CD14-positive monocyte (primary cell): ENCODE measurements at regions not wholly inside any gene's neighbourhood (a gene's known extent, or its start where the extent isn't known, plus 50 kb on each side); places are given as distances from the start of the nearest gene placed in this dataset.

Experiments used
- DNase-seq, 3 donors: peaks; one replicate each; pipeline ENCODE4 v3.0.0-alpha.2; 2011 to 2022
- H2AFZ ChIP-seq: 2 replicates; pipeline ENCODE4 v1.6.0; 2012; ENCODE audit warnings: mild to moderate bottlenecking, low read depth, low read length, inconsistent platforms; ENCODE audit not compliant: insufficient read depth, poor library complexity, severe bottlenecking
- H3K27ac ChIP-seq, 2 donors: 1 replicate in 1 of 2; 2 replicates in 1 of 2; pipeline ENCODE4 v1.5.1; 2012 to 2013; ENCODE audit warnings: low read length in 2 of 2, control low read depth in 1 of 2, inconsistent platforms in 1 of 2, low read depth in 1 of 2, mild to moderate bottlenecking in 1 of 2
- H3K27me3 ChIP-seq, 2 donors: one replicate each; pipeline versions ENCODE4 v1.6.0 to v1.6.1; 2011 to 2013; ENCODE audit warnings: low read length in 2 of 2; ENCODE audit not compliant: control insufficient read depth in 2 of 2, insufficient read depth in 2 of 2
- H3K36me3 ChIP-seq, 2 donors: replicated peaks in 1 of 2; 1 replicate in 1 of 2; 2 replicates in 1 of 2; pipeline versions ENCODE4 v1.5.1 to v1.6.1; 2012 to 2013; ENCODE audit warnings: low read length in 2 of 2, control low read depth in 1 of 2, inconsistent platforms in 1 of 2, mild to moderate bottlenecking in 1 of 2; ENCODE audit not compliant: insufficient read depth in 2 of 2, control insufficient read depth in 1 of 2
- H3K4me1 ChIP-seq, 2 donors: 1 replicate in 1 of 2; 2 replicates in 1 of 2; pipeline versions ENCODE4 v1.5.1 to v1.6.1; 2012 to 2013; ENCODE audit warnings: low read length in 2 of 2, control low read depth in 1 of 2, inconsistent platforms in 1 of 2, mild to moderate bottlenecking in 1 of 2, moderate library complexity in 1 of 2; ENCODE audit not compliant: insufficient read depth in 2 of 2, control insufficient read depth in 1 of 2
- H3K4me2 ChIP-seq: replicated peaks from 2 replicates; pipeline ENCODE3; 2012; ENCODE audit warnings: low read length, moderate library complexity, mild to moderate bottlenecking; ENCODE audit not compliant: poor library complexity, severe bottlenecking; ENCODE audit errors: extremely low read depth
- H3K4me3 ChIP-seq, 3 experiments: fragments of 200-600 bp in 1 of 3; sonication (generic) in 1 of 3; replicated peaks in 1 of 3; 1 replicate in 2 of 3; 2 replicates in 1 of 3; pipeline ENCODE4 v1.5.1; 2011 to 2013; ENCODE audit warnings: low read length in 3 of 3, mild to moderate bottlenecking in 3 of 3, control low read depth in 2 of 3, low read depth in 2 of 3, inconsistent platforms in 1 of 3, moderate library complexity in 1 of 3
- H3K79me2 ChIP-seq: 2 replicates; pipeline ENCODE4 v1.6.0; 2012; ENCODE audit warnings: mild to moderate bottlenecking, control low read depth, inconsistent platforms, low read length, moderate library complexity; ENCODE audit not compliant: insufficient read depth
- H3K9ac ChIP-seq: 2 replicates; pipeline ENCODE4 v1.6.0; 2017; ENCODE audit warnings: low read length, mild to moderate bottlenecking; ENCODE audit not compliant: insufficient read depth, poor library complexity, severe bottlenecking
- H3K9me3 ChIP-seq, 2 donors: replicated peaks in 1 of 2; 1 replicate in 1 of 2; 2 replicates in 1 of 2; pipeline versions ENCODE4 v1.5.1 to v1.6.1; 2012 to 2013; ENCODE audit warnings: low read length in 2 of 2, control low read depth in 1 of 2; ENCODE audit not compliant: control insufficient read depth in 1 of 2, insufficient read depth in 1 of 2
- H4K20me1 ChIP-seq: 2 replicates; pipeline ENCODE4 v1.6.0; 2012; ENCODE audit warnings: mild to moderate bottlenecking, low read length, control low read depth, moderate library complexity; ENCODE audit not compliant: insufficient read depth
- H3K27ac Mint-ChIP-seq, 7 donors: one replicate each; pipeline ENCODE4 v1.8.0; 2020; ENCODE audit warnings: mild to moderate bottlenecking in 7 of 7, mixed read lengths in 7 of 7, moderate library complexity in 6 of 7, inconsistent platforms in 2 of 7
- H3K27me3 Mint-ChIP-seq, 3 donors: one replicate each; pipeline ENCODE4 v1.8.0; 2021 to 2022; ENCODE audit warnings: low read depth in 3 of 3, mild to moderate bottlenecking in 3 of 3, mixed read lengths in 3 of 3, moderate library complexity in 3 of 3, inconsistent platforms in 1 of 3
- H3K36me3 Mint-ChIP-seq, 2 donors: one replicate each; pipeline ENCODE4 v1.8.0; 2020; ENCODE audit warnings: mixed read lengths in 2 of 2, inconsistent platforms in 1 of 2, mild to moderate bottlenecking in 1 of 2
- H3K4me1 Mint-ChIP-seq: one replicate; pipeline ENCODE4 v1.8.0; 2020; ENCODE audit warnings: mild to moderate bottlenecking, mixed read lengths
- H3K4me3 Mint-ChIP-seq, 2 donors: one replicate each; pipeline ENCODE4 v1.8.0; 2020; ENCODE audit warnings: mild to moderate bottlenecking in 2 of 2, mixed read lengths in 2 of 2, moderate library complexity in 1 of 2
- H3K9me3 Mint-ChIP-seq, 7 donors: one replicate each; pipeline ENCODE4 v1.8.0; 2020 to 2022; ENCODE audit warnings: mixed read lengths in 7 of 7, mild to moderate bottlenecking in 6 of 7, moderate library complexity in 6 of 7, inconsistent platforms in 2 of 7
- CTCF ChIP-seq: fragments of 200-600 bp; IDR thresholded peaks from one replicate; pipeline ENCODE4 v1.8.0; 2022; ENCODE audit warnings: antibody characterized with exemption, mild to moderate bottlenecking
- WGBS: methylation state at CpG from one replicate; pipeline ENCODE4 v1.1.5; 2013; ENCODE audit warnings: missing lambda C conversion rate; ENCODE audit not compliant: insufficient coverage; 5-methylcytosine and 5-hydroxymethylcytosine counted together
- intact Hi-C, 2 donors: fragments of 100-400 bp; cut with micrococcal nuclease; formaldehyde crosslinking; loops; one replicate each; pipeline versions ENCODE4 v1.15.0 to v1.15.1; 2023

- no peak for TF ChIP-seq CTCF
- peak overlapping the region in 1 of 2 donors; percentile 35 for H3K4me3 Mint-ChIP-seq
- peaks cover 1 to 6% (median 3%) of the 10 kb centered on the region in 7 donors for H3K9me3 Mint-ChIP-seq
- no peaks in the 10 kb centered on the region for H3K36me3 Mint-ChIP-seq
- intact Hi-C loops: no loop called here
- 15% methylated on average over 7 of the region's 7 CpGs for WGBS
- no peak overlapping the region for H3K27ac ChIP-seq
- H3K27ac Mint-ChIP-seq: no peak overlapping the region
- H3K4me2 ChIP-seq: no peak overlapping the region
- no peaks in the 10 kb centered on the region for H3K36me3 ChIP-seq
- no peak for DNase-seq
- no peaks in the 10 kb centered on the region for H3K4me1 ChIP-seq
- no peaks in the 10 kb centered on the region for H3K79me2 ChIP-seq
- H3K9ac ChIP-seq: no peak overlapping the region
- no peak overlapping the region for H3K4me3 ChIP-seq
- no peaks in the 10 kb centered on the region for H3K27me3 ChIP-seq
- H4K20me1 ChIP-seq: no peaks in the 10 kb centered on the region
- H2AFZ ChIP-seq: no peak overlapping the region
- H3K4me1 Mint-ChIP-seq: peaks cover 4% of the 10 kb centered on the region
- peaks cover 0 to 3% (median 2%) of the 10 kb centered on the region in 3 donors for H3K27me3 Mint-ChIP-seq
- H3K9me3 ChIP-seq: no peaks in the 10 kb centered on the region
Observed at GRCh38 chr7:12771378-12771877, 84.0 kb downstream of the ARL4A start.

- Histone ChIP-seq H3K36me3 (no peaks in the 10 kb centered on the region), H3K4me1 (no peaks in the 10 kb centered on the region), H3K79me2 (no peaks in the 10 kb centered on the region), H3K9ac (no peak overlapping the region), H3K27ac (no peak overlapping the region), H3K9me3 (no peaks in the 10 kb centered on the region), H3K27me3 (no peaks in the 10 kb centered on the region), H2AFZ (no peak overlapping the region), H4K20me1 (no peaks in the 10 kb centered on the region), H3K4me2 (no peak overlapping the region), H3K4me3 (no peak overlapping the region)
- Mint-ChIP-seq H3K4me1 (peaks cover 4% of the 10 kb centered on the region), H3K27ac (no peak overlapping the region), H3K4me3 (no peak overlapping the region), H3K27me3 (peaks cover 0 to 3% (median 2%) of the 10 kb centered on the region in 3 donors), H3K36me3 (no peaks in the 10 kb centered on the region), H3K9me3 (peaks cover 0 to 5% (median 3%) of the 10 kb centered on the region in 7 donors)
- intact Hi-C loops: no loop called here
- no peak for TF ChIP-seq CTCF
- no peak for DNase-seq
- WGBS: 93% methylated on average over 2 of the region's 4 CpGs
Observed at GRCh38 chr7:12772768-12773167, 85.3 kb downstream of the ARL4A start.
